GM19467 (cell line): ENCODE measurements at regions not wholly inside any gene's neighbourhood (a gene's known extent, or its start where the extent isn't known, plus 50 kb on each side); places are given as distances from the start of the nearest gene placed in this dataset.
"Not testable (repeated sequence)": the region's sequence is repeated elsewhere in the genome, so short reads cannot be mapped to it uniquely, and the experiment has no call there.

ENCODE experiments used
- ATAC-seq: cut with Tn5 transposase; IDR thresholded peaks from one replicate; pipeline ENCODE4 v1.9.1; 2021; ENCODE audit warnings: mild to moderate bottlenecking, moderate library complexity; ENCODE audit not compliant: unreplicated experiment

GRCh38 chr16:13612623-13613022 is 307.3 kb upstream of the ERCC4 start:
- ATAC-seq: no peak

DNA sequence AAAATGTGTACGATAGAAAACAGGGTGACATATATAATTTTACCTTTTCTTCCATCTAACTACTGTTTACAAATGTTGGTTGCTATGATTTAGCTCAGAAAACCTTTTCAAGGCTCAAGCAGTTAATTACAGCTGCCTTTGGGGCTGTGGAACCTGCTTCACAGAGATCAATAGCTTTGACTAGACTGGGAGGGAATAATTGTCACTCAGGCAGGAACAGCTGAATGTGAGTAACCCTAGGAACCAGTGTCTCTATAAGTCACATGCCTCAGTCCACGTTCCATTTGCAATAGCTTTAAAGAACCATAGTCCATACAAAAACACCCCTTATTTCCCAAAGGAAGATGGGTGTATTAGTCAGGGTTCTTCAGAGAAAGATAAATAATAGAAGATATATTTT is 306.8 kb upstream of the ERCC4 start:
- no peak for ATAC-seq

- ATAC-seq: no peak
These were observed 298.3 kb upstream of the ERCC4 start for GRCh38 chr16:13621639-13622038.

GRCh38 chr16:13628156-13628555 is 291.8 kb upstream of the ERCC4 start:
- ATAC-seq: no peak

DNA sequence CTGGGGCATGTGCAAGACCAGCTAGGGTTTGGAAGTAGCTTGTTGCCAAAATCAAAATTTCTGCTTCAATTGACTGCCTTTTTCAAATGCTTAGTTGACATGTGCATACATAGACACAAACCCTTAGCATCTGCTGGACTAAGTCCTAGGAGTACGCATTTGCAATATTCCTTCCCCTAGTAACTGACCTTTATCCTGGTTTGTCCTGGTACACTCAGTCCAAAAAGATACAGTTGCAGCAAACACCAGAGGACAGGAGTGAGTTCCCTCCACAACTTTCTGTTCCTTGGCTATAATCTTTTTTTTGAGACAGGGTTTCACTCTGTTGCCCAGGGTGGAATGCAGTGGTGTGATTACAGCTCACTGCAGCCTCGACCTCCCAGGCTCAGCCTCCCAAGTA is 290.2 kb upstream of the ERCC4 start:
- ATAC-seq: no peak

- ATAC-seq: no peak
These were observed 289.6 kb upstream of the ERCC4 start for GRCh38 chr16:13630374-13630773.

DNA sequence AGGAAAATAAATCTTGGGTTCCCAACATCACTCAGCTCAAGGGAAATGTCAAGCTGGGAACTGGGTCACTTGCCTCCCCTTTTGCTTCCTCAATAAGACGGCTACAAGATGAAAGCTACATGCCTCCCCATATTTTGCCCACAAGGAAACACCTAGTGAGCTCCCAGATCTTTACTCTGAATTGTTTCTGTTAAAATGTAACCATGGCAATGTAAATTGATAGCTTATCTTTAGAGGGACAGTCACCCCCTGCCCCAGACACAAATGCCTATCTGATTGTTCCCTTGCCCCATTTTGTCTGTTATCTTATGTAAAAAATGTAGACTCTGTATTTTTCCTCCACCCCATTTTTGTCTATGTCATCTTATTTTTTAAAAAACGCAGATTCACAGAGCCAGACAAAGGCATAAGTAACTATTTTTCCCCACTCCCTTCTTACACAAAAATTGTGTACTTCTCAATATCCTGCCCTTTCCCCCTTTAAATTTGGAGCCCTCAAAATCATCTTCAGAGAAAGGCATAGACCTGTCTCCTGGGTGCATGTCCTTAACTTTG is 288.7 kb upstream of the ERCC4 start:
- ATAC-seq: no peak

- no peak for ATAC-seq
These were observed 288.0 kb upstream of the ERCC4 start for GRCh38 chr16:13631916-13632315.

- ATAC-seq: not testable (repeated sequence)
These were observed 287.4 kb upstream of the ERCC4 start for GRCh38 chr16:13632504-13632903.

GRCh38 chr16:13633391-13633861 is 286.5 kb upstream of the ERCC4 start:
- no peak for ATAC-seq

GRCh38 chr16:13634253-13634652 is 285.7 kb upstream of the ERCC4 start:
- no peak for ATAC-seq

- ATAC-seq: no peak
These were observed 285.0 kb upstream of the ERCC4 start for GRCh38 chr16:13634959-13635358.

DNA sequence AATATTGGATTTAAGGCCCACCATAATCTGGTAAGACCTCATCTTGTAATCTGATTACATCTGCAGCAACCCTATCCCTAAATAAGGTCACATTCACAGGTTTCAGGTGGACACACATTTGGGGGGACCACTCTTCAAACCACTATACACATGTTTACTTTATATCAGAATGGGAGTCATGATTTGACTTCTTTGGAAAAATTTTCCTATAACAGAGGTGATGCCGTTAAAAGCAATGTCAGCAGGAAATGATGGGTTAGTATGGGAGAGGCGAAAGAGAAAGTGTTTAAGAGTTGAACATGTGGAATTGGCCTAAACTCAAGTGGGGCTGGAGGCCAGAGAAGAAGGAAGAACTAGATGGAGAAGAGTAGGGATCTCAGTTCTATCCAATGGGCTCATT is 281.7 kb upstream of the ERCC4 start:
- no peak for ATAC-seq

- ATAC-seq: no peak
These were observed 276.5 kb upstream of the ERCC4 start for GRCh38 chr16:13643412-13643811.

GRCh38 chr16:13645601-13646245 is 274.2 kb upstream of the ERCC4 start:
- no peak for ATAC-seq

DNA sequence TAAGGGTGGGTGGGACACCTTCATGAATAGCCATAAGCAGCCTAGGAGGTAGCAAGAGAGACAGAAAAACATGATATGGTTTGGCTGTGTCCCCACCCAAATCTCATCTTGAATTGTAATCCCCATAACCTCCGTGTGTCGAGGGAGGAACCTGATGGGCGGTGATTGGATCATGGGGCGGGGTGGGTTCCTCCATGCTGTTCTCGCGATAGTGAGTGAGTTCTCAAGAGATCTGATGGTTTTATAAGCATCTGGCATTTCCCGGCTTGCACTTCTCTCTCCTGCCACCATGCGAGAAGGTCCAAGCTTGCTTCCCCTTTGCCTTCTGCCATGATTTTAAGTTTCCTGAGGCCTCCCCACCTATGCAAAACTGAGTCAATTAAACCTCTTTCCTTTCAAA is 259.1 kb upstream of the ERCC4 start:
- ATAC-seq: no peak

- no peak for ATAC-seq
These were observed 254.1 kb upstream of the ERCC4 start for GRCh38 chr16:13665876-13666275.

DNA sequence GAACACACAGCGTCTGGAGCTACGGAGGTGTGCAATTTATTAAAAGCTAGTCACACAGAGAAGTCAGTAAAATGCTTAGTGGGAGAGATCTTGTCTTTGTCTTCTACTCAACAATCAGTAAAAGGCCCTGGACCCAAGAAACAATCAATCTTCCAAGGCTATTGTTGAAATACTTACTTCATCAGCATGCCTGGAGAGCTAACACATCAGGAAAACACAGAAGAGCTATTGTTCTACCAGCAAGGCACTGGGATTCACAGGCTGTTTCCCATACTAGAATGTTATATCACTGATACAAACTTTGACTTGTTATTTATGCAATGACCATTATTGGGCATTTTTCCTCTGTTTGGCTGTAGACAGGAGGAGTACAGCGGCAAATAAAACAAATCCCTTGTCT is 247.8 kb upstream of the ERCC4 start:
- no peak for ATAC-seq

- no peak for ATAC-seq
These were observed 239.7 kb upstream of the ERCC4 start for GRCh38 chr16:13680021-13680889.

GRCh38 chr16:13684819-13685563 is 235.0 kb upstream of the ERCC4 start:
- ATAC-seq: no peak

- ATAC-seq: no peak
These were observed 223.9 kb upstream of the ERCC4 start for GRCh38 chr16:13696017-13696416.
